OCI-LY3 (cell line): ENCODE measurements at regions not wholly inside any gene's neighbourhood (a gene's known extent, or its start where the extent isn't known, plus 50 kb on each side); places are given as distances from the start of the nearest gene placed in this dataset.

ENCODE experiments used
- EZH2phosphoT487 ChIP-seq: fragments of 200-600 bp; shearing (Covaris generic); IDR thresholded peaks from 2 replicates; pipeline ENCODE4 v1.6.1; 2018; ENCODE audit warnings: antibody characterized with exemption, mixed run types, low read depth
- TF ChIP-seq, protein P1 (sequence below): fragments of 200-600, 300-600 bp; sonication (generic); IDR thresholded peaks from 2 replicates; pipeline ENCODE4 v1.5.1; 2014; ENCODE audit warnings: antibody characterized with exemption, low read length, low read depth

DNA sequence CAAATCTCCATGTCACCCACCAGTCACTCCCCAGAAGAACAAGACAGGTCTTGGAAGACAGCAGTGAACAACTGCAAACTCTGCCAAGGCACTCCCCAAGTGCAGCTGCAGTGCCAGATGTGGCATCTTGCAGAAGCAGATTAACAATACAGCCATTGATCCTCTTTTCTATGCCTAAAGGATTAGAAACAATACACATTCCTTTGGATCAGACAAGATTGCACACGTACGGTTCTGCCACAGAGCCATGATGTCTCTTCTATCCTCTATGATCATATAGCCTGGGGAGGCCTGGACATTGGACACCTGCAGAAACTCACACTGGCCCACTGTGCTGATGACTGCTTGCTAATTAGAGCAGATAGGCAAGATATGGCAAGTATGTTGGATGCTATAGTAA is 155.9 kb downstream of the MYLK4 start:
- TF ChIP-seq, protein P1, sequence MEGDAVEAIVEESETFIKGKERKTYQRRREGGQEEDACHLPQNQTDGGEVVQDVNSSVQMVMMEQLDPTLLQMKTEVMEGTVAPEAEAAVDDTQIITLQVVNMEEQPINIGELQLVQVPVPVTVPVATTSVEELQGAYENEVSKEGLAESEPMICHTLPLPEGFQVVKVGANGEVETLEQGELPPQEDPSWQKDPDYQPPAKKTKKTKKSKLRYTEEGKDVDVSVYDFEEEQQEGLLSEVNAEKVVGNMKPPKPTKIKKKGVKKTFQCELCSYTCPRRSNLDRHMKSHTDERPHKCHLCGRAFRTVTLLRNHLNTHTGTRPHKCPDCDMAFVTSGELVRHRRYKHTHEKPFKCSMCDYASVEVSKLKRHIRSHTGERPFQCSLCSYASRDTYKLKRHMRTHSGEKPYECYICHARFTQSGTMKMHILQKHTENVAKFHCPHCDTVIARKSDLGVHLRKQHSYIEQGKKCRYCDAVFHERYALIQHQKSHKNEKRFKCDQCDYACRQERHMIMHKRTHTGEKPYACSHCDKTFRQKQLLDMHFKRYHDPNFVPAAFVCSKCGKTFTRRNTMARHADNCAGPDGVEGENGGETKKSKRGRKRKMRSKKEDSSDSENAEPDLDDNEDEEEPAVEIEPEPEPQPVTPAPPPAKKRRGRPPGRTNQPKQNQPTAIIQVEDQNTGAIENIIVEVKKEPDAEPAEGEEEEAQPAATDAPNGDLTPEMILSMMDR, result no peak
- no peak for TF ChIP-seq EZH2phosphoT487
